ENCODE measurements at regions not wholly inside any gene's neighbourhood (a gene's known extent, or its start where the extent isn't known, plus 50 kb on each side); places are given as distances from the start of the nearest gene placed in this dataset.

DNA sequence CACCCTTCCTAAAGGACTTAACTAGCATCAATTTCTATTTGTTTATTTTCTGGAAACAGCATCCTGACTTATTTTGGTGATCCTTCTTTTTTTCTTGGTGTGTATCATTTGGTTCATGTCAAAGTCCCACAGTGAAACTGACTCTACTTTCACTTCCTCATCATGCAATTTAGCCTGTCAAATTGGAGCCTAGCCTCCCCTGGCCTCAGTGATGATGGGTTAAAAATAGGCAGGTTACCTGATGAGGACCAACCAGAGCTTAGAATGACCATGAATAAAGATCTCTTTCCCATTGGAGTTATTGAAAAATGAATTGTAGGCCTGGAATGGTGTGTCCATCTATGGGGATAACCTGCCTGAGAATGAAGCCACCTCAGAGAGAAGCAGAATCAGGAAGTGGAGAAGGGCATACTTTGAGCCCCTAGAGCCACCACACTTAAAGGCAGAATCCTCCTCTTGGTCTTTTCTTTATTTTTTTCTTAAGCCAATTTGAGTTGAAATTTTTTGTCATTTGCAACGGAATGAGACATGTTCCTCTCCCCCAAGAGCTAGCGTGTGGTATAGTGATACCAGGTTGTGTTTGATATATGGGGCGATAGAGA is 105.6 kb downstream of the BTBD3 start:
- Histone ChIP-seq H3K36me3 (no peaks in the 10 kb centered on the region), H3K4me3 (no peak overlapping the region), H3K4me1 (no peaks in the 10 kb centered on the region), H3K9me3 (no peaks in the 10 kb centered on the region), H3K27me3 (no peaks in the 10 kb centered on the region), H3K27ac (no peak overlapping the region)
- TF ChIP-seq POLR2A (IDR thresholded peaks at IDR 0.05), result no peak
- TF ChIP-seq, protein P1, sequence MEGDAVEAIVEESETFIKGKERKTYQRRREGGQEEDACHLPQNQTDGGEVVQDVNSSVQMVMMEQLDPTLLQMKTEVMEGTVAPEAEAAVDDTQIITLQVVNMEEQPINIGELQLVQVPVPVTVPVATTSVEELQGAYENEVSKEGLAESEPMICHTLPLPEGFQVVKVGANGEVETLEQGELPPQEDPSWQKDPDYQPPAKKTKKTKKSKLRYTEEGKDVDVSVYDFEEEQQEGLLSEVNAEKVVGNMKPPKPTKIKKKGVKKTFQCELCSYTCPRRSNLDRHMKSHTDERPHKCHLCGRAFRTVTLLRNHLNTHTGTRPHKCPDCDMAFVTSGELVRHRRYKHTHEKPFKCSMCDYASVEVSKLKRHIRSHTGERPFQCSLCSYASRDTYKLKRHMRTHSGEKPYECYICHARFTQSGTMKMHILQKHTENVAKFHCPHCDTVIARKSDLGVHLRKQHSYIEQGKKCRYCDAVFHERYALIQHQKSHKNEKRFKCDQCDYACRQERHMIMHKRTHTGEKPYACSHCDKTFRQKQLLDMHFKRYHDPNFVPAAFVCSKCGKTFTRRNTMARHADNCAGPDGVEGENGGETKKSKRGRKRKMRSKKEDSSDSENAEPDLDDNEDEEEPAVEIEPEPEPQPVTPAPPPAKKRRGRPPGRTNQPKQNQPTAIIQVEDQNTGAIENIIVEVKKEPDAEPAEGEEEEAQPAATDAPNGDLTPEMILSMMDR (IDR thresholded peaks at IDR 0.05), result no peak
- DNase-seq, result no peak

DNA sequence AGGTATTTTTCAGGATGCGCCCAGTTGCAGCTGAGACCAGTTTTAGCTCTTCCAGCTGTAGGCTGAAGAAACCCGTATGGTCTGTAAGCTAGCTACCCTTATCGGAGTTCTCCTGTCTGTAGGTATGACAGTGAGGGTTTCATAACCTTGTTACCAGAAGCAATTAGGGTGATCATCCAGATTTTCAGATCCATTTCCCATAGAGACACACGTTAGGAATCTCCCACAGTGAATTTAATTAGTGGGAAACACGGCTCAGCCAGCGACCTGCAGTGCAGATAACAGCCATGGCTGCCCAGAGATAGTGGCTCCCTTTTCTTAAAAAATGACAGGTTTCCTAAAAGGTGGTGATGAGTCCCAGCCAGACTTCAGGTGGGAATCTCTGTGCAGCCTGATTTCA is 111.1 kb downstream of the BTBD3 start:
- Histone ChIP-seq H3K9me3 (no peaks in the 10 kb centered on the region), H3K27ac (no peak overlapping the region), H3K36me3 (no peaks in the 10 kb centered on the region), H3K4me3 (no peak overlapping the region), H3K4me1 (no peaks in the 10 kb centered on the region), H3K27me3 (no peaks in the 10 kb centered on the region)
- TF ChIP-seq, protein P1 (IDR thresholded peaks at IDR 0.05), result no peak
- no peak for TF ChIP-seq POLR2A (IDR thresholded peaks at IDR 0.05)
- no peak for DNase-seq

DNA sequence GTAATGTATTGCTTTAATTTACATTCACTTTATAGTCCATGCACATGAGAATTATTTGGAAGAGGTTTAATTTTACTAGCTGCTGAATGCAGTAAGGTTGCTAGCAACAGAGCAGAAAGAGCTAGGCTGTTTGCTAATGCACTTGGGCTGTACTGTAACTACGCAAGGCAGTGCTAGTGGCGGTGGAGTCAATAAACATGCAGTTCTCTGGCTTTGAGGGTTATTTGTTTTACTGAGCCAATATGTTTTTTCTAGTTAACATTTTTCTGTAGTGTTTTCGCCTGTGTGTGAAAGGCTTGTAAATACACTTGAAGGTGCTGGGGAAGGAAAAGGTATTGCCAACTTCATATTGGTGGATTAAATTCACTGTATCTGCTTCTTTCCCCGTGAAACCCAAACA is 112.8 kb downstream of the BTBD3 start:
- TF ChIP-seq POLR2A (IDR thresholded peaks at IDR 0.05), result no peak
- TF ChIP-seq, protein P1 (IDR thresholded peaks at IDR 0.05), result no peak
- no peaks in the 10 kb centered on the region for H3K36me3 ChIP-seq
- DNase-seq, result no peak
- H3K4me3 ChIP-seq, result no peak overlapping the region
- no peak overlapping the region for H3K27ac ChIP-seq
- no peaks in the 10 kb centered on the region for H3K4me1 ChIP-seq
- no peaks in the 10 kb centered on the region for H3K9me3 ChIP-seq
- no peaks in the 10 kb centered on the region for H3K27me3 ChIP-seq

DNA sequence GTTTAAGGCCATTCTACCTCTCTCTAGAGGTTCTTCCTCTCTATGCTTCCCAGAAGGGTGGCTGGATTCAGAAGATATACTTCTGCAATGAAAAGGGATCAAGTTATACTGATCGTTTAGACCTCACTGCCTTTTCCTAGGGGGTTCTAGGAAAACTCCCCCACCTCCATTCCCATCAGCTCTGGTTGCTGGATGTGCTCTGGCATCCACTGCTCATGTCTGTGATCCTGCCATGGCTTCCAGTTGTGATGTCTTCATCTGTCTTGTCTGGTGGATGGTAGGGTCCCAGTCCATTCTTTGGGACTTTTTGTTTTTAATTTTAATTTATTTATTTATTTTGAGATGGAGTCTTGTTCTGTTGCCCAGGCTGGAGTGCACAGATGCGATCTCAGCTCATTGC is 118.4 kb downstream of the BTBD3 start:
- no peaks in the 10 kb centered on the region for H3K4me1 ChIP-seq
- H3K36me3 ChIP-seq, result no peaks in the 10 kb centered on the region
- H3K9me3 ChIP-seq, result no peaks in the 10 kb centered on the region
- TF ChIP-seq, protein P1 (IDR thresholded peaks at IDR 0.05), result no peak
- no peak for TF ChIP-seq POLR2A (IDR thresholded peaks at IDR 0.05)
- no peak for DNase-seq
- H3K27me3 ChIP-seq, result no peaks in the 10 kb centered on the region
- H3K27ac ChIP-seq, result no peak overlapping the region
- no peak overlapping the region for H3K4me3 ChIP-seq

DNA sequence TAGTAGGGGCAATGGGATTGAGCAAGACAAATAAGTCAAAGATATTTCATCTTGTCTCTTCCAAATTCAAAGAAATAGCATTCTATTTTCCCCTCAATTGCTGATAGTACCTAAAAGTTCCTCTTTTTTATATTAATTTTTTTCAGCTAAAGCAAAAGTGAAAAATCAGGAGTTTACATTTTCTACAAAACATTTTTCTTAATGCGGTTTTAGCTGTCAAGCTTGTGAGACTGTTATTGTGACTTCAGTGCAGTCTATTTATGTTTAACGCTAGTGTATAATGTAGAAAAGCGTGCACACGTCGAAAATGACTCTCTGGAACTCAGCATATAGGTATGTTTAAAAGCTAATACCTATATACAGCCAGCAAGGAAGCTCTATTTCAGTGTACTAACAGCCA is 119.8 kb downstream of the BTBD3 start:
- H3K4me3 ChIP-seq, result no peak overlapping the region
- no peak for TF ChIP-seq POLR2A (IDR thresholded peaks at IDR 0.05)
- TF ChIP-seq, protein P1 (IDR thresholded peaks at IDR 0.05), result no peak
- no peak for DNase-seq
- H3K36me3 ChIP-seq, result no peaks in the 10 kb centered on the region
- H3K27ac ChIP-seq, result no peak overlapping the region
- H3K27me3 ChIP-seq, result no peaks in the 10 kb centered on the region
- no peaks in the 10 kb centered on the region for H3K9me3 ChIP-seq
- H3K4me1 ChIP-seq, result no peaks in the 10 kb centered on the region

DNA sequence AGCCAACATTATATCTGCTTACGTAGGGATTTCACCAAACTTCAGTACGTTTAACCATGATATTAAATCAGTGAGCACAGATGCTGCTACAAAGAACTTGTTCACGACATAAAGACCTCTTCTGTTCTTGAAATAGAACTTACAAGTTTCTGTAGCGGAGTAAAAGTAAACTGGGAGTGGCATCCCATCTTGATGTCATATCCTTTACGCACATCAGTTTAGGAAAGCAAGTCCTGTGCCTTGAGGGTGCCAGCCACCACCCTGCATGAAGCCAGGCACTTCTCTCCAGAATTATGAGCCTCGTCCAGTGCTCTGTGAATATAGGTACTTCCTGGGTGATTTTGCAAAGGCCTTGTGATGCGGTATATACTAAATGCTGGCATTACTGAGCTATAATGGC is 122.6 kb downstream of the BTBD3 start:
- Histone ChIP-seq H3K36me3 (no peaks in the 10 kb centered on the region), H3K9me3 (no peaks in the 10 kb centered on the region), H3K27ac (no peak overlapping the region), H3K4me1 (no peaks in the 10 kb centered on the region), H3K27me3 (no peaks in the 10 kb centered on the region), H3K4me3 (no peak overlapping the region)
- no peak for DNase-seq
- no peak for TF ChIP-seq POLR2A (IDR thresholded peaks at IDR 0.05)
- TF ChIP-seq, protein P1 (IDR thresholded peaks at IDR 0.05), result no peak
